NCI-H748 (cell line): ENCODE measurements at regions not wholly inside any gene's neighbourhood (a gene's known extent, or its start where the extent isn't known, plus 50 kb on each side); places are given as distances from the start of the nearest gene placed in this dataset.
A peak's percentile ranks its signal among the peaks of the same experiment; 100 is the strongest.

Source experiments
- DNase-seq: peaks from one replicate; lab custom pipeline; 2025; ENCODE audit not compliant: unreplicated experiment; lab: John Stamatoyannopoulos, UW

- no peak for DNase-seq
Measured at GRCh38 chr12:128163086-128163485, 103.9 kb upstream of the TMEM132C start.

GRCh38 chr12:128164533-128164932 lies 102.4 kb upstream of the TMEM132C start:
- no peak for DNase-seq

- no peak for DNase-seq
Measured at GRCh38 chr12:128165387-128165786, 101.6 kb upstream of the TMEM132C start.

DNA sequence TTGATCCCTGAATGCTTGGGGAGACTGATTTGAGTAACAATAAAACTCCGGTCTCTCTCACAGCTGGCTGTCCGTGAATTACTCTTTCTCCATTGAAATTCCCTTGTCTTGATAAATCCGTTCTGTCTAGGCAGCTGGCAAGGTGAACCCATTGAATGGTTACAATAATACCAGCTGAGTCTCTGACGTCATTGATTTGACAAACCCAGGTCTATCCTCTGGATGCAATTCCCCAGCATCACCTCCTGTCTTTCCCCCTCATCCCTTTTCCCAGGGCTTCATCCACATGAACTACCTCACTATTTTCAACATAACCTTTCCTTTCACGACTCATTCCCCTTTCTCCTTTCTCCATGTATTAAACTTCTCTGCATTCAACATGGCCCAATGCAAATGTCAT lies 98.7 kb upstream of the TMEM132C start:
- no peak for DNase-seq

- DNase-seq = no peak
Measured at GRCh38 chr12:128170181-128170580, 96.8 kb upstream of the TMEM132C start.

DNA sequence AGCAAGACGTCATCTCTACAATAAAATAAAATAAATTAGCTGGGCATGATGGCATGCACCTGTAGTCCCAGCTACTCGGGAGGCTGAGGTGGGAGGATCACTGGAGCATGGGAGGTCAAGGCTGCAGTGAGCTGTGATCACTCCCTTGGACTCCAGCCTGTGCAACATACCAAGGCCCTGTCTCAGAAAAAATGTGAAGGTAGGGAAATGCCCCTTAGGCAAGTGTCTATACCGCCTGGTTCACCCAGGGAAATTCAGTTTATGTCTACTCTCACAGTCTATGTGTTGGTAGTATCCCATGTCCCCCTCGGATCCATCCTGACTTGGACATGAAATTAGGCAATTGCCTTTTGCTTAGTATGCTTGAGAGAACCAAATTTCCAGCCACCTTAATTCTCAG lies 88.4 kb upstream of the TMEM132C start:
- no peak for DNase-seq

DNA sequence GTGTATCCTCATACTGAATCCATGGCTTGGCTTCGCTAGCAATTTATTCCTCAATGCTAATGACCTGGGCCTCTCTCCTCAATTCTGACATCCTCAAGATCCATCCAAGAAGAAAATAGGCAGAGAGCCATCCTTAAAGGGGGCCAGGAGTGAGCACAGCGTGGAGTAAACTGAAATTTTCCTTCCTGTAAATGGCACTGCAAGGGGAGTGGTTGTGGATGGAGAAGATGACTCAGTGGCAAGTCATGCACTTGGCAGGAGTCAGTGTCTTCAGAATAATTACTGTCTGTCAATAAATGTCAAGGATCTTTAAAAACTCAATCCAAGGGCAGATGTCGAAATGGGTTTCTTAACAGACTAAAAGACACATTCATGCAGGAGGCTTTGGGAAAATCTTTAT lies 88.0 kb upstream of the TMEM132C start:
- DNase-seq = no peak

DNA sequence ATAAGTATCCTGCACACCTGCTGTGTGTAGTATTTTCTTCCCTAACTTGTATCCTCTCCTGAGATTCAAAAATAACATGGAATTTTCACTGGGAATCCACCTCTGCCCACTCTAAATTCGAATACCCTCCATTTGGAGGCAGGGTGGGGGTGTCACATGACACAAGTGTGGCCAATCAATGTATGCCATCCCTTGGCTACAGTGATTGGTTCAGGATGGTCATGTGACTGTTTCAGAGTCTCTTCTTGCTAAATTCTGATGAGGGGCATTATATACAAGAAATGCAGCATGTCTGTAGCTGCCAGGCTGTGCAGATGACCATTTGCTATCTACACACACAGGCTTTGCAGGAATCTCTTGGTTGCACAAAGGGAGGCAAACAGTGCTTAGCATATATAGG lies 86.8 kb upstream of the TMEM132C start:
- DNase-seq = no peak

DNA sequence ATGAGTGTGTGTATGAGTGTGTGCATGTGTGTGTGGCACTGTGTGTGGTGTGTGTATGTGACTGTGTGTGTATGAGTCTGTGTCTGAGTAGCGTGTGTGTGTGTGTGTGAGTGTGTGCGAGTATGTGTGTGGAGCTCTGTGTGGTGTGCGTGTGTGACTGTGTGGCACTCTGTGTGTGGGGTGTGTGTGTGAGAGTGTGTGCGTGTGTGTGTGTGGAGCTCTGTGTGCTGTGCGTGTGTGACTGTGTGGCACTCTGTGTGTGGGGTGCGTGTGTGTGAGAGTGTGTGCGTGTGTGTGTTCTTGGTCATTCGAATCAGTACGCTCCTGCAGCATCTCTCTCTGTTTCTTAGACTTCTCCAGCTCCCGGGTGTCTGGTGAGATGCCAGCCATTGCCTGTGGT lies 76.9 kb upstream of the TMEM132C start:
- no peak for DNase-seq

DNA sequence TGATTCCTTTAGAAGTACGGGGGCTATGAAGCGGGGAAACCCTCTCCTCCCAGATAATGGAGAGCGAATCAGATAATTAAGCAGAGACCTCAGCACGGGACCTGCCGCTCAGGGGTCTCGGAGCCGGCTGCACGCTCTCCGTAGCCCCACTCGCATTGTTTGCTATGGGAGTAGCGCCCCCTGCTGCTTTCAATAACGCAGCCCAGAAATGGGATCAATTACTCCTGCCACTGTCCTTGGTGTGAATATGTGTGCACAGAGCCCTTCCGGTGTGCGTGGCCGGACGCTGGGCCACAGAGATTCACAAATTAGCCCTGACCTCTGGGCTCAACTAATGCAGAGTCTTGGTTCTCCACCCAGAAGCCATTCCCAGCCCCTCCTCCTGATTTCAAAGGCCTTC lies 76.4 kb upstream of the TMEM132C start:
- peak; percentile 87 for DNase-seq

GRCh38 chr12:128191380-128191779 lies 75.6 kb upstream of the TMEM132C start:
- no peak for DNase-seq

- DNase-seq = no peak
Measured at GRCh38 chr12:128204711-128205110, 62.3 kb upstream of the TMEM132C start.

DNA sequence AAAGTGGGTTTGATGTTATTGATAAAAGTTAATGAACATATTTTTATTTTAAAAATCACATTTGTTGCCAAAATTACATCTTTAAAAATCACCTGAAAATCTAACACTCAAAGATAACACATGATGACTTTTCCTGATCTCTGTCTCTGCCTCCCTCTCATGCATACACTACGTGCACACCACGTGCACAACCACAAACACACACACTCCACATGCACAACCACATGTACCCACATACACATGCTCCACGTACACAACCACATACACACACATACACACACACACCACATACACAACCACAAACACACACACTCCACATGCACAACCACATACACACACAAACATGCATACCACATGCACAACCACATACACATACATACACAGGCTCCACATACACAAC lies 61.8 kb upstream of the TMEM132C start:
- no peak for DNase-seq

DNA sequence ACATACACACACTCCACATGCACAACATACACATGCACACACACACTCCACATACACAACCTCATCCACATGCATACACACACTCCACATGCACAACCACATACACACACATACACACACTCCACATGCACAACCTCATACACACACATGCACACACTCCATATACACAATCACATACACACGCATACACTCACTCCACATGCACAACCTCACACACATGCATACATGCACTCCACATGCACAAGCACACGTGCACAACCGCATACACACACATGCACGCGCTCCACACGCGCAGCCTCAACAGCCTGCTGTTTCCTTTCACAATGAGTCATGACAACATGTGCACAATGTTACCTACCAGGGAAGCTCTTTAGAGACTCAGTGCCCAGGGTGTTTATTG lies 61.2 kb upstream of the TMEM132C start:
- DNase-seq = no peak
